ENCODE measurements at regions not wholly inside any gene's neighbourhood (a gene's known extent, or its start where the extent isn't known, plus 50 kb on each side); places are given as distances from the start of the nearest gene placed in this dataset.
A peak's percentile ranks its signal among the peaks of the same experiment; 100 is the strongest.

DNA sequence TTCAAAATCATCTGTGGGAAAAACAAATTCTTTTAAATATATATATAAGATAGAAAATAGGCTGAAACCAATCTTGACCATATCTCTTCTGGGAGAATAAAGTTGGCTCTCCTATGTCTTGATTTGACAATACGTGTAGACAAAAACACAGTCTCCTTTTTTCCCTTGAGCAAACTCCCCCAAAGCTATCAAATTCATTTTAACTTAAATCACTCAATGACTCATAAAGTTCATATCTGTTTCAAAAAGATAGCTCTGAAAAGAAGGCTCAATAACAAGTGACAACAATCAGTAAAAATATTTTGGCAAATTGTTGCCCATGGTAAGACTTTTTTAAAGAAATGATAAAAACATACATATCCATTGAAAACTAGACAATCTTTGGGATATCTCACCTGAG lies 236.0 kb upstream of the TENT5A start:
- no peak for DNase-seq
- TF ChIP-seq, protein P1, sequence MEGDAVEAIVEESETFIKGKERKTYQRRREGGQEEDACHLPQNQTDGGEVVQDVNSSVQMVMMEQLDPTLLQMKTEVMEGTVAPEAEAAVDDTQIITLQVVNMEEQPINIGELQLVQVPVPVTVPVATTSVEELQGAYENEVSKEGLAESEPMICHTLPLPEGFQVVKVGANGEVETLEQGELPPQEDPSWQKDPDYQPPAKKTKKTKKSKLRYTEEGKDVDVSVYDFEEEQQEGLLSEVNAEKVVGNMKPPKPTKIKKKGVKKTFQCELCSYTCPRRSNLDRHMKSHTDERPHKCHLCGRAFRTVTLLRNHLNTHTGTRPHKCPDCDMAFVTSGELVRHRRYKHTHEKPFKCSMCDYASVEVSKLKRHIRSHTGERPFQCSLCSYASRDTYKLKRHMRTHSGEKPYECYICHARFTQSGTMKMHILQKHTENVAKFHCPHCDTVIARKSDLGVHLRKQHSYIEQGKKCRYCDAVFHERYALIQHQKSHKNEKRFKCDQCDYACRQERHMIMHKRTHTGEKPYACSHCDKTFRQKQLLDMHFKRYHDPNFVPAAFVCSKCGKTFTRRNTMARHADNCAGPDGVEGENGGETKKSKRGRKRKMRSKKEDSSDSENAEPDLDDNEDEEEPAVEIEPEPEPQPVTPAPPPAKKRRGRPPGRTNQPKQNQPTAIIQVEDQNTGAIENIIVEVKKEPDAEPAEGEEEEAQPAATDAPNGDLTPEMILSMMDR (IDR thresholded peaks at IDR 0.05), result no peak
- Mint-ChIP-seq H3K4me3 (no peak overlapping the region), H3K27me3 (ENCODE audit: insufficient read depth) (no peaks in the 10 kb centered on the region), H3K4me1 (ENCODE audit: low read depth) (peaks cover 27% of the 10 kb centered on the region), H3K9me3 (no peaks in the 10 kb centered on the region), H3K36me3 (ENCODE audit: low read depth) (peaks cover 5% of the 10 kb centered on the region; the same call in 1 of the 2 replicates), H3K27ac (no peak overlapping the region)

DNA sequence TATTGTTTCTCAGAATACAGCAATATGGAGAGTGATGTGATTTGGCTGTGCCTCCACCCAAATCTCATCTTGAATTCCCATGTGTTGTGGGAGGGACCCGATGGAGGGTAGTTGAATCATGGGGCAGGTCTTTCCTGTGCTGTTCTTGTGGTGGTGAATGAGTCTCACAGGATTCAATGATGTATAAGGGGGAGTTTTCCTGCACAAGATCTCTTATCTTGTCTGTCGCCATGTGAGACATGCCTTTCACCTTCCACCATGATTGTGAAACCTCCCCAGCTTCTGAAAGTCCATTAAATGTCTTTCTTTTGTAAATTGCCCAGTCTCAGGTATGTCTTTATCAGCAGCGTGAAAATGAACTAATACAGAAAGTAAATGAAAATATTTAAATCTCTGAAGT lies 234.8 kb upstream of the TENT5A start:
- no peaks in the 10 kb centered on the region for H3K27me3 Mint-ChIP-seq (ENCODE audit: insufficient read depth)
- H3K4me1 Mint-ChIP-seq (ENCODE audit: low read depth), result peaks cover 37% of the 10 kb centered on the region
- no peaks in the 10 kb centered on the region for H3K9me3 Mint-ChIP-seq
- TF ChIP-seq, protein P1 (IDR thresholded peaks at IDR 0.05), result no peak
- no peak overlapping the region for H3K27ac Mint-ChIP-seq
- H3K4me3 Mint-ChIP-seq, result no peak overlapping the region
- peaks cover 5% of the 10 kb centered on the region; the same call in 1 of the 2 replicates for H3K36me3 Mint-ChIP-seq (ENCODE audit: low read depth)
- no peak for DNase-seq

DNA sequence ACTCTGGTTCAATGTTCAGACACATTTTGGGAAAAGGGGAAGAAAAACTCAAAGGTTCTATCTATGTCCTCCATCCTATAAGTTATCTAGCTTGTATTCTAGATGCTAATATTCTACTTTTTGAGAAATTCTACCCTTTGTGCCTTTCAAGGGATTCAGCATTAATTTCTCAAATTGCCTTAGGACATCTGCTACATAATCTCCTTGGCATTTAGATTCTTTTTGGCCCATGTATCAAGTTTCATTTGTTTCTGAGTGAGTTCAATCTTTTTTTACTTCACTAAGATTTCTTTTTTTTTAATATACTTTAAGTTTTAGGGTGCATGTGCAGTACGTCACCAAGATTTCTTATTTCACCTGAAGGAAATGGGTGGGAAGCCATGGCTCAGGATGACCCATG lies 232.7 kb upstream of the TENT5A start:
- TF ChIP-seq, protein P1 (IDR thresholded peaks at IDR 0.05), result no peak
- Mint-ChIP-seq H3K27ac (no peak overlapping the region; the same call in 1 of the 2 replicates), H3K36me3 (ENCODE audit: low read depth) (peaks cover 5% of the 10 kb centered on the region; the same call in 1 of the 2 replicates), H3K9me3 (no peaks in the 10 kb centered on the region; the same call in 1 of the 2 replicates), H3K27me3 (ENCODE audit: insufficient read depth) (no peaks in the 10 kb centered on the region), H3K4me1 (ENCODE audit: low read depth) (peaks cover 56% of the 10 kb centered on the region), H3K4me3 (peak overlapping the region; percentile 25; the same call in 1 of the 2 replicates)
- no peak for DNase-seq

DNA sequence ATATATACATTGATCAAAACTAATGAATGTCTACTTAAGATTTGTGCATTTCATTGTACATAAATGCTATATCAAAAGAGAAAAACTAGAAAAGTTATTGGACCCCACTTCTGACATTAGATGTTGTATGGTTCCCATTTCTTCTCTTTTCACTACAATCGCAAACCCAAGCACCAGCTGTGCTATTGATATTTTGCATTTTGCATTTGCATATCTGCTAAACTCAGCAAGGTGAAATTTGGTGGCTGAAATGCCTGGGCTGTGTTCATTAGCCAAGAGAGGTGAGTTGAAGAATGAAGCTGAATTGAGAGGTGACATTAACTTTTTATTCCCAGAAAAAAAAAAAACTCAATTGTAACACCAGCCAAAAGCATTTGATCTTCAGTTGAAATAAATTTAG lies 232.1 kb upstream of the TENT5A start:
- H3K4me1 Mint-ChIP-seq (ENCODE audit: low read depth), result peaks cover 62% of the 10 kb centered on the region
- DNase-seq, result no peak
- no peak overlapping the region for H3K27ac Mint-ChIP-seq
- H3K9me3 Mint-ChIP-seq, result no peaks in the 10 kb centered on the region; the same call in 1 of the 2 replicates
- TF ChIP-seq, protein P1 (IDR thresholded peaks at IDR 0.05), result no peak
- H3K4me3 Mint-ChIP-seq, result no peak overlapping the region
- peaks cover 9% of the 10 kb centered on the region; the same call in 1 of the 2 replicates for H3K36me3 Mint-ChIP-seq (ENCODE audit: low read depth)
- H3K27me3 Mint-ChIP-seq (ENCODE audit: insufficient read depth), result no peaks in the 10 kb centered on the region

DNA sequence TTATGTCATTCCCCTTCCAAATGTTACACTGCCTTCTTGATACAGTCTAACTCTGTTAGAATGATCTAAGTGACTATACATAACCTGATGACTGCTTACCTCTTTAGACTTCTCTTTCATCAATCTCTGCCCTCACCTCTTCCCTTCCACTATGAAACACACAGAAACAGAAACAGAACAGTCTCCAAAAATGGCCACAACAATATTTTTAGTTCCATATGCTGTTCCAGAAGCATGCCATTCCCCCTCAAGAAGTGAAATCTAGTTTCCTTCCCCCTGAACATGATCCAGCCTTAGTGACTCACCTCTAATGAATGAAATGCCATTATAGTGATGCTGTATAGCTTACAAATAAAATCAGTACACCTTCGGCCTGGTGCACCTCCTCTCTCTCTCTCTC lies 229.3 kb upstream of the TENT5A start:
- H3K9me3 Mint-ChIP-seq, result no peaks in the 10 kb centered on the region; the same call in 1 of the 2 replicates
- H3K27ac Mint-ChIP-seq, result peak overlapping the region; percentile 82
- DNase-seq, result peak; percentile 72
- TF ChIP-seq, protein P1 (IDR thresholded peaks at IDR 0.05), result no peak
- H3K4me1 Mint-ChIP-seq (ENCODE audit: low read depth), result peaks cover 71% of the 10 kb centered on the region
- 0 out of 2 replicates have a peak, but pooled peaks cover 5% of the 10 kb centered on the region for H3K36me3 Mint-ChIP-seq (ENCODE audit: low read depth)
- no peaks in the 10 kb centered on the region for H3K27me3 Mint-ChIP-seq (ENCODE audit: insufficient read depth)
- peak overlapping the region; percentile 71 for H3K4me3 Mint-ChIP-seq
